CD4-positive, alpha-beta T cell treated with Interleukin-10 for 1 hour (primary cell): ENCODE measurements at regions not wholly inside any gene's neighbourhood (a gene's known extent, or its start where the extent isn't known, plus 50 kb on each side); places are given as distances from the start of the nearest gene placed in this dataset.
"Not testable (repeated sequence)": the region's sequence is repeated elsewhere in the genome, so short reads cannot be mapped to it uniquely, and the experiment has no call there.

Experiments used
- DNase-seq: peaks from one replicate; pipeline ENCODE4 v3.0.0-alpha.2; 2020

- no peak for DNase-seq
These were observed 1477.1 kb upstream of the PCDH7 start for GRCh38 chr4:29243054-29243453.

- DNase-seq, result no peak
These were observed 1476.3 kb upstream of the PCDH7 start for GRCh38 chr4:29243851-29244250.

GRCh38 chr4:29259556-29259955, 1460.6 kb upstream of the PCDH7 start:
- no peak for DNase-seq

GRCh38 chr4:29262986-29263385, 1457.2 kb upstream of the PCDH7 start:
- DNase-seq, result no peak

GRCh38 chr4:29276150-29276549, 1444.0 kb upstream of the PCDH7 start:
- DNase-seq, result no peak

GRCh38 chr4:29277381-29277780, 1442.8 kb upstream of the PCDH7 start:
- no peak for DNase-seq

GRCh38 chr4:29278585-29278984, 1441.6 kb upstream of the PCDH7 start:
- no peak for DNase-seq

- no peak for DNase-seq
These were observed 1431.1 kb upstream of the PCDH7 start for GRCh38 chr4:29289118-29289517.

- no peak for DNase-seq
These were observed 1424.9 kb upstream of the PCDH7 start for GRCh38 chr4:29295280-29295679.

GRCh38 chr4:29304595-29304994, 1415.6 kb upstream of the PCDH7 start:
- DNase-seq, result no peak

- DNase-seq, result no peak
These were observed 1412.9 kb upstream of the PCDH7 start for GRCh38 chr4:29307256-29307655.

GRCh38 chr4:29307755-29308154, 1412.4 kb upstream of the PCDH7 start:
- DNase-seq, result no peak

GRCh38 chr4:29309050-29309449, 1411.1 kb upstream of the PCDH7 start:
- DNase-seq, result no peak

GRCh38 chr4:29310252-29310651, 1409.9 kb upstream of the PCDH7 start:
- no peak for DNase-seq

- DNase-seq, result no peak
These were observed 1408.9 kb upstream of the PCDH7 start for GRCh38 chr4:29311247-29311646.

- no peak for DNase-seq
These were observed 1400.4 kb upstream of the PCDH7 start for GRCh38 chr4:29319663-29320340.

- no peak for DNase-seq
These were observed 1399.1 kb upstream of the PCDH7 start for GRCh38 chr4:29320947-29321620.

GRCh38 chr4:29326004-29326403, 1394.2 kb upstream of the PCDH7 start:
- no peak for DNase-seq

- no peak for DNase-seq
These were observed 1393.4 kb upstream of the PCDH7 start for GRCh38 chr4:29326816-29327215.

- no peak for DNase-seq
These were observed 1383.3 kb upstream of the PCDH7 start for GRCh38 chr4:29336861-29337260.

- DNase-seq, result no peak
These were observed 1347.2 kb upstream of the PCDH7 start for GRCh38 chr4:29372971-29373370.

GRCh38 chr4:29375716-29376115, 1344.5 kb upstream of the PCDH7 start:
- DNase-seq, result no peak

GRCh38 chr4:29378237-29378636, 1341.9 kb upstream of the PCDH7 start:
- DNase-seq, result not testable (repeated sequence)

GRCh38 chr4:29390921-29391320, 1329.2 kb upstream of the PCDH7 start:
- DNase-seq, result no peak

GRCh38 chr4:29405116-29405515, 1315.1 kb upstream of the PCDH7 start:
- no peak for DNase-seq
